GM10266 (cell line): ENCODE measurements at regions not wholly inside any gene's neighbourhood (a gene's known extent, or its start where the extent isn't known, plus 50 kb on each side); places are given as distances from the start of the nearest gene placed in this dataset.

Experiments
- DNase-seq: peaks from one replicate; pipeline ENCODE4 v3.0.0; 2012; ENCODE audit errors: extremely low spot score
- TF ChIP-seq, protein P1 (sequence below): IDR thresholded peaks from 2 replicates; pipeline ENCODE4 v1.5.1; 2012; ENCODE audit warnings: mild to moderate bottlenecking, low read depth; ENCODE audit not compliant: control insufficient read depth, insufficient read depth; ENCODE audit errors: missing control alignments

DNA sequence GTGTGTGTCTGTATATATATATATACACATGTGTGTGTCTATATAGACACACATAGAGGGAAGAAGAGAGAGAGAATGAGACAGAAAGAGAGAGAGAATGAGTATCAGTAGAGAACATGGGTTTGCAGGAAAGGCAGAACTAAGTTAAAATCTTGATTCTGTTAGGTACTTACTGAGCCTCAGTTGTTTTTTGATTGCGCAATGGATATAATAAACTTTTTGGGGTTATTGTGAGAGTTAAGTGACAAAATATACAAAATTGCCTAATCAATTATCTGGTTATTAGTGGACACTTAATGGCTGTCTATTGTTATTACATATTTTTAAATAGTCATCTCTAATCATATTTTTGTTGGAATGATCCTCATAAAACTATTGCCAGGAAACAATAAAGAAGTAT lies 169.0 kb downstream of the ETNK1 start:
- no peak for DNase-seq
- TF ChIP-seq, protein P1, sequence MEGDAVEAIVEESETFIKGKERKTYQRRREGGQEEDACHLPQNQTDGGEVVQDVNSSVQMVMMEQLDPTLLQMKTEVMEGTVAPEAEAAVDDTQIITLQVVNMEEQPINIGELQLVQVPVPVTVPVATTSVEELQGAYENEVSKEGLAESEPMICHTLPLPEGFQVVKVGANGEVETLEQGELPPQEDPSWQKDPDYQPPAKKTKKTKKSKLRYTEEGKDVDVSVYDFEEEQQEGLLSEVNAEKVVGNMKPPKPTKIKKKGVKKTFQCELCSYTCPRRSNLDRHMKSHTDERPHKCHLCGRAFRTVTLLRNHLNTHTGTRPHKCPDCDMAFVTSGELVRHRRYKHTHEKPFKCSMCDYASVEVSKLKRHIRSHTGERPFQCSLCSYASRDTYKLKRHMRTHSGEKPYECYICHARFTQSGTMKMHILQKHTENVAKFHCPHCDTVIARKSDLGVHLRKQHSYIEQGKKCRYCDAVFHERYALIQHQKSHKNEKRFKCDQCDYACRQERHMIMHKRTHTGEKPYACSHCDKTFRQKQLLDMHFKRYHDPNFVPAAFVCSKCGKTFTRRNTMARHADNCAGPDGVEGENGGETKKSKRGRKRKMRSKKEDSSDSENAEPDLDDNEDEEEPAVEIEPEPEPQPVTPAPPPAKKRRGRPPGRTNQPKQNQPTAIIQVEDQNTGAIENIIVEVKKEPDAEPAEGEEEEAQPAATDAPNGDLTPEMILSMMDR: no peak

DNA sequence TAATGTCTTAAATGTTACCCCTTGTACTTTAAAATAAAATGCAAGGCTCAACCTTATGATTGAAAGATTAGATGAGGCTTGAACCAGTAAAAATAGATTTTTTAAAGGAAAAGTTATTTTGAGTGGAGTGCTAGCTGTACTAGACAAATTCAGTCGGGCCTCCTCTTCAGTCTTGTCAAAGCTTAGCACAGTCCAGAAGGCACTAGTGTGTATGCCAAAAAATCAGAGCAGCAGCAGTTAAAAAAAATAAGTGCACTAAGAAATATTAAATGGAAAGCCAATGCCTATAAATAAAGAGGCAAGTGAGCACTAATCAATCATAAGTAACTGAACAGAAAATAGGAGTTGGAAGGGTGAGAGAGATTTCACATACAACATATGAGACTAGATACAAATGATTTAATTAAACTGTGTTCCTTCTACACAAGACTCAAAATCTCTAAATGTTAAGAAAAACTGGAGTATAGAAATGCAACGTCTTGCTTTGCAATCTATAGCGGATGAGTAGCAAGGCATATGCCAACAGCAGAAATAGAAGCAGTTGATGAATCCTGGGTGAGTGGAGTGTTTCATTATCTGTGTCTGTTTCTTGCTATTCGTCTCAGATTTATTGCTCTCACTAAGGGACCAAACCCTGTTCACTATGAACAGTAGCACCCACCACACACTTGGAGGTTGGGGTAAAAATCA lies 172.1 kb downstream of the ETNK1 start:
- TF ChIP-seq, protein P1: no peak
- DNase-seq: no peak

DNA sequence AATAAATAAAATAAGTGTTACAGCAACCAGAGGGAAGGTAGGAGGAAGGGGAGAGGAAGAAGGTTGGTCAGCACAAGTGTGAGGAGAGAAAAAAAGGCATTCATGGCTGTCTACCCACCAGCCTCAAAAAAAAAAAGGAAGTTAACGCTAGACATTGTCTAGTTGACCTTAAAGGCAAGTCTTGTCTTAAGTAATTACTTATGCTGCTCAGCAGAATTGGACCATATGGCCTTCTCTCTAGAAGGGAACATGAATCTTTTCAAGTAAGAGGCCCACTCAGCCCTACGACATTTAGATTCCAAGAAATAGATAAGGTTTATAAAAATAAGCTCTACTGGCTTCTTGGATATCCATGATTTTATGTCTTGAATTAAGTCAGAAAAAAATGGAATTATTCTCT lies 172.7 kb downstream of the ETNK1 start:
- TF ChIP-seq, protein P1: no peak
- no peak for DNase-seq

DNA sequence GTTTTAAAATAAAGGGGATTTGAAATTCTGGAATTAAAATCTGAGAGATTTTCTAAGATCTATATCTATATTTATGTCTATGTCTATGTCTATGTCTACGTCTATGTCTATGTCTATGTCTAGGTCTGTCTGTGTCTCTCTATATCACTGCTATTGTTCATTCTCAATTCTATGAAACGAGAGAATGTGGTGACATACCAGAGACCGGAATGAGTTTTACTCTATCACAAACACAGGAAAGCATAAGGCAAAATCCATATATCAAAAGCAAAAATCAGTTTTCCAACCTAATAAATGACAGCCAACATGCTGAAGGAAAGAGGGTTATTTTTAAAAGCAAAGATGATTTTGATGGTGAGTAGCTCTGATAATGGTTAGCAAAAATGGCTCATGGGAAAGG lies 173.1 kb downstream of the ETNK1 start:
- no peak for DNase-seq

DNA sequence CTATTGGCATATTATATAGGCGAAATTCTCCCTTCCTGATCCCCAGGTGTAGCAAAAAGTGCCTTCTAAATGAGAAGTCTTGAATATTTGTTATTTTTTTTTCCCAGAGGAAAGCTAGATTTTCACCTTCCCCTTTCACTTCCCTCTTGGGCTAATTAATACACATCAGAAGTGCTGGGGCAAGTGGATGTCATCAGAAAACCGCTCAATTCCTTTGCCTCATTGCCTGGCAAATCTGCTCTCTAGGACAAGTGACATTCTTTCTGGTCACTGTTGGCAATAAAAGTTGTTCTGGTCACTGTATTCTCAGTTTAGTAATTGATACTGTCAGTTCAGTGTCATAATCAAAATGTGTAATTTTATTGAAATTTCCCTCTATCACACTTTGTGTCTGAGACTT lies 174.5 kb downstream of the ETNK1 start:
- DNase-seq: no peak
- TF ChIP-seq, protein P1: no peak

More for the DNA sequence above, 173.1 kb downstream of the ETNK1 start:
- TF ChIP-seq, protein P1: no peak

DNA sequence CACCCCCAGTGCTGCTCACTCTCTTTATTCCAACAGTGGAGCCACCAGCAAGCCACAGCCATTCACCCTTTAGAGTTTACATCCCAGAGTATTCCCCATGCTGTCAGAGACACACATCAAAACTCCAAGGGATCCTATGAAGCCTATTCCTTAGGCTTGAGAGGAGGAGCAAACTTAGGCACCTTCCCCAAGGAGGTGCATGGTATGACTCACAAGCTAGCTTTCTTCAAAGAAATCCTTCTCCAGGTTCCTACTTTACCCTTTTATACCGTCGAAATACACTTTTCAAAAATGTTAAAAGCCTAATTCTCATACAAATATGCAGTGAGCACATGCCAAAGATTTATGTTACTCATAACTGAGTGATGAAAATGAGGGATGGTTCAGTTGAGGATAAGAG lies 175.4 kb downstream of the ETNK1 start:
- no peak for DNase-seq
- TF ChIP-seq, protein P1: no peak

DNA sequence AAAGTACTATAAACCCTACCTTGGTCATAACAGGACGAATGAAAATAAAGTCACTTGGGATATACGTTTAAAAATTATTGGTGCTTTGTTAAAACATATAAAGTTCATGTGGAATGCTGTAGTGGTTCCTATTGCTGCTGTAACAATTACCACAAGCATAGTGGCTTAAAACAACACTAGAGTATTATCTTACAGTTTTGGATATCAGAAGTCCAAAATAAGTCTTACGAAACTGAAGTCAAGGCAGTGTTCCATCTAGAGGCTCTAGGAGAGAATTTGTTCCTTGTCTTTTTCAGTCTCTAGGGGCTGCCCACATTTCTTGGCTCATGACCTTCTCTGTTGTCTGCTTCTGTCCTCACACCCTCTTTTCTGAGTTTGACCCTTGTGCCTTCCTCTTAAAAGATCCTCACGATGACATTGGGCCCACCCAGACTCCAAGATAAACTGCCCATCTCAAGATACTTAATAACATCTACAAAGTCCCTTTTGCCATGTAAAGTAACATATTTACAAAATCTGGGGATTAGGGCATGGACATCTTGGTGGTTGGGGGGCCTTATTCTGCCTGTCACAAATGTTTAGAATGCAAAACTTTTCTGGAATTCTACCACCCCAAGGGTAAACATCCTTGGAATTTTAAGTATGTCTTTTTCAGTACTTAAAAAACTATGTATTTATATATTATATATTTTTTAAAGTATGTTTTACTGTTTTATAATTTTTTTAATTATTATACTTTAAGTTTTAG lies 178.1 kb downstream of the ETNK1 start:
- no peak for DNase-seq
- TF ChIP-seq, protein P1: no peak
